GM18499 (cell line): ENCODE measurements at regions not wholly inside any gene's neighbourhood (a gene's known extent, or its start where the extent isn't known, plus 50 kb on each side); places are given as distances from the start of the nearest gene placed in this dataset.

Experiments used
- ATAC-seq: cut with Tn5 transposase; IDR thresholded peaks from one replicate; pipeline ENCODE4 v1.9.1; 2021; ENCODE audit warnings: moderate number of reproducible peaks; ENCODE audit not compliant: insufficient read depth, unreplicated experiment

DNA sequence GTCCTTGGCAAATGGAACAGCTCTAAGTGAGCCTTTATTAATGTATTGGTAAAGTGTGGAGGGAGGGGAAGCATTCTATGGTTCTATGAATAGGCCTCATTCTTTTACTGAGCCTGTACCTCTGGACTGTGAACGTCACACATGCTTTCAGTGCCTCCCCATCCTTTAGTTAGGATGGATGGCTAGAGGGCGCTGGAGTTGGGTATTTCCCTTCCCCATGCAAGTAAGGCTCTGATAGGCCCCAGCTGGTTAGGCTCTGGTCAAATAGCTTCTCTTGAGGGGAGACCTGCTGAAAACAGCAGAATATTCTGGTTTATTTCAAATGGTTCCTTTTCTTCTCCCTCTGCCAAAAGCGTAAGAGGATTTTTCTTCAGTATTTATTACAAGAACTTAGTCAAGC, 860.9 kb upstream of the MDGA2 start:
- ATAC-seq, result no peak

DNA sequence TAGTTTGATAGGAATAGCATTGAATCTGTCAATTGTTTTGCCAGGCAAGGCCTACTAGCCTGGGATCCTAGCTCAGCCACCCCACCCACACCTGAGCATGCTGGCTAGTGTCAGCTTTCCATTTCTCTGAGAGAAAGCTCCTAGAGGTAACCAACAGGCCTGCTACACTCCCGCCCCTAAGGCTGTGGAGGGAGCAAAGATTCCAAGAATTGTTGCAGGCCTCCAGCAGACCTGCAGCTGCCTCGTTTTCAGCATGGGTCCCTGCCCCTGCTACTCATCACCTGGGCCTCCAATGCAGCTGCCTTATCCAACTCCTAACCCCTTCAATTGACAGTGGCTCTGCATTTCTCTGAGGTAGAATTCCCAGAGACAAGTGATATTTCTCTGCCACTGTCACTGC, 852.4 kb upstream of the MDGA2 start:
- no peak for ATAC-seq

DNA sequence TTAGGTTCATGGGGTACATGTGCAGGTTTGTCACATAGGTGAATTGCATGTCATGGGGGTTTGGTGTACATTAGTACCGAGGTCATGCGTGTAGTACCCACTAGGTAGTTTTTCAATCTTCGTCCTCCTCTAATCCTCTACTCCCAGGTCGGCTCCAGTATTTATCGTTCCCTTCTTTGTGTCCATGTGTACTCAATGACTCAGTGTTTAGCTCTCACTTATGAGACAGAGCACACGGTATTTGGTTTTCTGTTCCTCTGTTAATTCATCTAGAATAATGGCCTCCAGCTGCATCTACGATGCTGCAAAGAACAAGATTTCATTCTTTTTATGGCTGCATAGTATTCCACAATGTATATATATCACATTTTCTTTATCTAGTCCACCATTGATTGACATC, 850.9 kb upstream of the MDGA2 start:
- no peak for ATAC-seq

DNA sequence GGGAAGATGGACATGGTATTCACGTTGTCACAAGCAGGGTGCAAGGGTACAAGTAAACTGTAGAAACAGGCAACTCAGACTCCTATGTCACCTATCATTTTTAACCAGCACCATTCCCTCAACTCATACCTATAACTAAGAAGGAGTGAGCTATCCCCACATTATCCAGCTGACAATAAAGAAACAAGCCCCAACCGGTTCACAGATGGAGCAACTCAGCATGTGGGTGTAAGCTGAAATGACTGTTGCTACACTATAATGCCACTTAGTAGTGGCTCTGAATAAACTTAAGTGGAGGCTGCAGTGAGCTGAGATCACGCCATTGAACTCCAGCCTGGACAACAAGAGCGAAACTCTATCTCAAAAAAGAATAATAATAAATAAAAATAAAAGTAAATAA, 829.5 kb upstream of the MDGA2 start:
- no peak for ATAC-seq

DNA sequence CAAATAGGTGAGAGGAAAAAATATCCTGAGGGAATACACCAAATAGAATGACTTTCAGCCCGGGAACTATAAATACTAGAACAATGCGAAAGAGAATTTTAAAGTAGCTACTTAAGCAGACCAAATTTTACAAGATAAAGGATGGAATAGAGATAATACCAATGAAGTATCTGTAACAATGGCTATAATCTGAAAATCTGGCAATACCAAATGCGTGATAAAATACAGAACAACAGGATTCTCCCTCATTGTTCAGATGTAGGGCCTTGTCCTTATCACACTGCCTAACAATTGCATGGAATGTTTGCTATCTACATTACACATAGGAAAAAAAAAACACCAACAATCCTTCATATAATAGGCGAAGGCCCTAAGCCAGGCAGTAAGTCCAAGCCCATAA, 815.4 kb upstream of the MDGA2 start:
- ATAC-seq, result no peak

DNA sequence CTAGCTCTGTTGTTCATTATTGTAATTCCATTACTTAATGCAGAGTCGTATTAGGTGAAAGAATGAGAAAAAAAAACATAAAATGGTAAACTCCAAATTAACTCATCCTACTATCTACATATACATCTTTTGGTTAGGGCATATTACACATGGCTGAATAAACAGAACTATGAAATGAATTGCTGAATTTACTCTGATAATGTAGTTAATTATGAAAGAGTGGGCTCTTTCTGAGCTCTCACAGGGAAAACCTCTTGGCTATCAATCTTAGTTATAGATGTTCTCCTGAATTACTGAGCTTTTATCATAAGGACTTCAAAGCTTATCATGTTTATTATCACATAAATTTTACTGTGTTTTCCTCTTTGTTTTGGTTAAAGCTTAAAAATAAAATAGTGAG, 798.5 kb upstream of the MDGA2 start:
- ATAC-seq, result no peak

DNA sequence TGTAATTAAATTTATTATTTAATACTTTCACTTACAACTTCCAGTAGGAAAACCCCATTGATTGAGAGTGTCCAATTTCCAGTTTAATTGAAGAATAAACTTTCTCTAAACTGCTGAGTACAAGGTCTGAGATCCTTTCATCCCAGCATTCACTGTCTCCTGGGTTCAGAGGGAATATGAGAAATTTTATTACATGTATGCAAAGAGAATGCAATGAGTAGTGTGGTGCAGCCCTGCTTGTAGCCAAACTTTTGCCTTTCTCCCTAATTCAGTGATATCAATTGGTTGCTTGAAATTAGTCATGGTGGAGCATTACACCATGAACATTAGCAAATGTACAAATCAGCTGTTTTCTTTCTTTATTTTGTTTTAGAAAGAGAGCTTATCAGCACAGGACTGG, 780.6 kb upstream of the MDGA2 start:
- ATAC-seq, result no peak

DNA sequence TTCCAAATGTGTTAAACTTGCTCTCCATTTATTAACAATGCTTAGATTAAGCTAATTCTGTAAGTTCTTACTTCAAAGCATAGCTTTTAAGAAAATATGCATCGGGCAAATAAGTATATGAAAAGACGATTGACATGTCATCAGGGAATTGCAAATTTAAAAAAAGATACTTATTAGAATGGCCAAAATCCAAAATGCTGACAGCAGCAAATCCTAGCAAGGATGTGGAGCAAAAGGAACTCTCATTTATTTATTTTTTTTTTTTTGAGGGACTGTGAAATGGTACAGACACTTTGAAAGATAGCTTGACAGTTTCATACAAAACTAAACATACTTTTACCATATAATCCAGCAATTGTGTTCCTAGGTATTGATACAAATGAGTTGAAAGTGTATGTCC, 779.5 kb upstream of the MDGA2 start:
- no peak for ATAC-seq

DNA sequence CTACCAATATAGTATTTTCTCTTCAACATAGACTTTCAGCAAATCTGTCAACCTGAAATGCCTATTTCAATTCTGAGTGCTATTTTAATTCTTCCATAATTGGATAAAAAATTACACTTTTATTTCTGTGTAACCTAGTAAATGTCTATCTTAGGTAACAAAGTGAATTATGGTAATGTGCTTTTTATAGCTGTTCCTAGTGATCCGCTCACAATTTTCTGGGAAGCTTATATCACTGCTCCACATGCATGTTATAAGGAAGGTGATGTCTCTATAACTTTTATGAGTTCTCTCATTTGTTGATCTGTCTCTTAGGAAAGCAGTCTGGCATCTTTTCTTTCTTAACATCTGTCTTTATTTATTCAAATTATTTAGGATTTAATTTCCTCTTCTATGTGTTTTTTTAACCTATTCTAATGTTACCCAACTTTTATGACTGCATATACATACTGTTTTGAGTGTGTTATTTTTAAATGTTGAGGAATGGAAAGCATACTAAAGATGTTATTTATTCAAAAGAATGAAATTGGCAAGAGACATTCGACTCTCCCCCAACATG, 777.1 kb upstream of the MDGA2 start:
- ATAC-seq, result no peak

DNA sequence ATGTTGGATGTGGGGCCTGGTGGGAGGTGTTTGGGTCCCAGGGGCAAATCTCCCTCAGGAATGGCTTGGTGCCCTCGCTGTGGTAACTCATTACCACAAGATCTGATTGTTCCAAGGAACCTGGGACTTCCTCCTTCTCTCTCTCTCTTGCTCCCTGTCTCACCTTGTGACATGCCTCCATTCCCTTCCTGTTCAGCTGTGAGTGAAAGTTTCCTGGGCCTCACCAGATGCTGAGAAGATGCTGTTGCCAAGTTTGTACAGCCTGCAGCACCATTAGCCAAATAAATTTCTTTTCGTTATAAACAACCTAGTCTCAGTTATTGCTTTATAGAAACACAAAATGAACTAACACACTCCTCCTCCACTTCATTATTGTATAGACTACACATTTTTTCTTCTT, 759.8 kb upstream of the MDGA2 start:
- no peak for ATAC-seq

DNA sequence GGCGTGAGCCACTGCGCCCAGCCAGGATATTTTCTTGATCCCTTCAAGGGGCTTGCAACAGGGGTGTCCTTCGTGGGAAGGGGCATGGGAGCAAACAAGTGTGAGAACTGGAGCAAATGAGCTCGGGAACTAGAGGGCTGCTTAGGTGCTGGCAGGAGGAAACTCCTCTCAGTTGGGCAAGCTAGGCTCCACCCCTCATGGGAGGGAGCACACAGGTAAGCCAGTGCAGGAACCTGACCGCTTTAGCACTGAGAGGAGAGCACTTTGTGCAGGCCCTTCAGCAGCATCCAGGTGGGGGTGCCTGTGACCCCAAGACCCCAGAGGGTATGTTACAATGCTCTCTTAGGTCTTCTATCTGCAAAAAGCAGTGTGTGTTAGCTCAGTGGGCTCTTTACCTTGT, 755.4 kb upstream of the MDGA2 start:
- no peak for ATAC-seq

DNA sequence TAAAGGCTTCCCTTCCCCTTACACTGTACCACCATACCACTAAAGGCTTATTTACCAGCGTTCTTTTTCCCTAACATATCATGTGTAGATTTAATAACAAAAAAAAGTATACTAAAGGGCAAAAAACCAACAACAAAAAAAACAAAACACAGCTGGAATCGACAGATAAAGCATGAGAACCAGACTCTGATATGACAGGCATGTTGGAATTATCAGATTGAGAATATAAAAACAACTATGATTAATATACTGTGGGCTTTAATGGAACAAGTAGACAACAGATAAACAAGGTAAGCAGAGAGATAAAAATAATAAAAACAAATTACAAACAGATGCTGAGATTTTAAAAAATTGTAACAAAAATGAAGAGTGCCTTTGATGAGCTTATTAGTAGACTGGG, 754.1 kb upstream of the MDGA2 start:
- no peak for ATAC-seq

DNA sequence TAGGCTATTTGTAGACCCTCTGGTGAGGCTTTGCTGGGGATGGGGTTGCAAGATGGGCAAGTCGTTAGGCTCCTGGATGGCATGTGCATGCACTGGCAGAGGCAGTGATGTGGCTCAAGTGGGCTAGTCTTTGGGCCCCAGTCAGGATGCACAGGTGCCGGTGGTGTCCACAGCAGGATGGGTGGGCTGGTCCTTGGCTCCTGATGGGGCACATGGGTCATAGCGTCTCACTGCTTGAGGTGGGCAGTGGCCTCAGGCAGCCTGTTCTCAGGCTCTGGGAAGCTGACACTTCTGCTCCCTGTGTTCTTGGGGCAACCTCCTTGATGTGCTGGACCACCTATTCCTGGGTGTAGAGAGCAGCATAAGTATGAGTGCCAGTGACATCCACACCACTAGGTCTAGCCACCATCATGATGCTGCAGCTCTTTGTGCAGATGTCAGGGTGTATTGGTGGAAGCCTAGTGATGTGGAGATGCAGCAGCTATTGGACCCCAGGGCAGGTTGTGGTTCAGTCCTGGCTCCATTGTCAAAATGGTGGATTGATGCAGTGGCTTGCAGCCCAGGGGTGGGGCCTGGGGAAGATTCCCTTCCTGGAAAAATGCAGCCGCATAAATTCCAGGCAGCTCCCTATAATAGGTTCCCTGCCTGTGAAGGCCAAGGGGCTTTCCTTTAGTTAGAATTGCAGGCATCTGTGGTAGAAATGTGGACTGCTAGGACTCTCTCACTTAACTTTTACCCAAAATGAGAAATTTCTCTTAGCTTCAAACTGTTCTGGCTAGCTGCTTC, 742.5 kb upstream of the MDGA2 start:
- no peak for ATAC-seq

DNA sequence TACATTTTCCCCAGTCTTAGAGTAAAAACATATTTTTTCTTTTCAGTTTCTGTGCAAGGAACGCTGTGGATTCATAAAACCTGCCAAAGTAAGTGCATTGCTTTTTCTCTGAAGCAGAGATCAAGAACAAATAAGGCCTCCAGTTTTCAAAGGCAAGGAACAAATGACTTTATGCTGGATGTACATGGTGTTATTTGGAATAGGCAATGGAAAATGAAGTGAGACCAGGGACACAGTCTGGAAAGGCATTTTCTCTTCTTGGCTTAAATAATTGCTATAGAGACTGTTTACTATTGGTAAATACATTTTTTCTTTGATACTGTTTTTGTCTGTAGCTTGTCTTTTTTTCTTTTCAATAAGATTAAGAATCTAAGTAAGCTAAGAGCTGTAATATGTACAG, 725.9 kb upstream of the MDGA2 start:
- ATAC-seq, result no peak

DNA sequence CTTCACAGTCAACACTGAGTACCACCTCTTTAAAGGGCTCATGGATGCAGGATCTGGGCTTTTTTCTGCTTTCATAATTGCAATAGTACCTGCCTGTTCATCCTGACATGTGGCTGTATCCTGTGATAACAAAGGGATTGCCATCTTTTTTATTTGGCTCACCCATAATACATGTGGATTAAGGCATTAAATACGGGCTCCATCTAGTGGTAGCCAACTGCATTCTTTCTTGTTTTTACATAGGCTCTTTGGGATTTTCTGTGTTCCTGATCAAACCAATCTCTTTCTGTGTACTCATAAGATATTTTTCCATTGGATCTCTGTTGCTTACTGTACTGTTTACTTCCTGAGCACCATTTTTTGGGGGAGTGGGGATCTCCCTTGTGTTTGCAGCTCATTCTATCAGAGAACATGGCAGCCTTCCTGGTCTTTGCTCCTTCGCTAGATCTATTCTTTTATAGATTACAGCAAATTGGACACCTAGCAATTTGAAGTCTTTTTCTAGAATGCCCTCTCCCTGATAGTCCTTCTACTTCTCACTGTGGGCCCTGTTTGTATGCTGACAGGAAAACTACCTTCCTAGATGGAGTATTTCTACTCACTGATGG, 723.4 kb upstream of the MDGA2 start:
- no peak for ATAC-seq

DNA sequence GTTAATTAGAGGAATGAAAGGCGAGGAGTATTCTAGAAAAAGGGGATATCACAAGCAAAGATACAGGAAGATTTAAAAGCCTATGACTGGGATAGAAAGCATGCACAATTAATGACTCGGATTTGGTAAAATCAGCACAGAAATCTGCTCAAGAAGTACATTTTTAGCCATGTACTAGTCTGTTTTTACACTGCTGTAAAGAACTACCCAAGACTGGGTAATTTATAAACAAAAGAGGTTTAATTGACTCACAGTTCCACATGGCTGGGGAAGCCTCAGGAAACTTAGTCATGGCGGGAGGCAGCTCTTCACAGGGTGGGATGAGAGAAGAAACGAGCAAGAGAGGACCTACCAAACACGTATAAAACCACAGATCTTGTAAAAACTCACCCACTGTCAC, 716.3 kb upstream of the MDGA2 start:
- ATAC-seq, result no peak

DNA sequence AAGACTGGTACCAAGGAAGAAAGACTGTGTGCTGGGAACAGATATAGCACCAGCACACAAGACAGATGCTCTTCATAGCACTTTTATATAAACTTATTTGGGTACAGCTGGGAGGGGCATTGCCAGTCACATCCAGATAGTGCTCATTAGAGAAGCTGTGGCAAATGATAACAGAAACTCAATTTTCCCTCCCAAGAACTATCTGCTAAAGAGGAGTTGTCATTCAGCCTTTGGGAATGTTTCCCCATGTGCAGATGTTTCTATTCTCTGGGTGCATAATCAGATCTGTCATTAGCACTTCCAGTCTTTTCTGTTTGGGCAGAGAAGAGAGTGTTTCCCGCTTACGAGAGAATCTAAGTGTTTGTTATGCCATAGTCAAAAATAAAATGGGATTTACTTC, 714.9 kb upstream of the MDGA2 start:
- no peak for ATAC-seq

DNA sequence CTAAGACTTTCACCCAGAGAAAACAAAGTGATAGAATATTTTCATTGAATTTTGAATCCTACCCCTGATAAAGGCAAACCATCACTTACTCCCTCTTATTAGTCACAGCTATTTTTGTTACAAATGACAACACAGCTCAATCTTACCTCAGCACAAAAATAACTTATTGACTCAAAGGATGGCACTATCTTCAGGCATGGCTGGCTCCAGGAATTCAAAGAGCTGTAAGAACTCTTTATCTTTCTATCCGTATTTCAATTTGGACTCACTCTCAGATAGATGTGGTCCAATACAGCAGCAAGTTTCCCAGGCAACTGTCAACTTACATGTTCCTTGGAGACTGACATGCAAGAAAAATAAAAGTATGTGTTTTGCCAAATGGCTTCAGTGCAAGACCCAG, 709.4 kb upstream of the MDGA2 start:
- no peak for ATAC-seq

DNA sequence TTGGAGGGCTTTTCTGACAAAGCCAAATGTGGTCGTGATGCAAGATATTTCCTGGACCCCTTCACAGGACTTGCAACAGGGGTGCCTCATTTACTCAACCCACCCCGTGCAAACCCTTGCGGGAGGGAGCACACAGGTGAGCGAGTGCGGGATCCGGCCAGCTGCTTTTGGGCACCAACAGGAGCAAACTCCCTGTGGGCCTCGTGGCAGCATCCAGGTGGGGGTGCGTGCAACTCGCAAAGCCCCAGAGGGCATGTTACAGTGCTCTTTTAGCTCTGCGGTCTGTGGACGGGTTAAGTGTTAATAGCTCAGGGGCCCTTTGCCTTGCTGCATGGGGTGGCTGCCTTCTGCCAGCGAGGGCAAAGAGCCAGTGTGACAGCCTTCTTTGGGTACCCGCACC, 707.6 kb upstream of the MDGA2 start:
- no peak for ATAC-seq

DNA sequence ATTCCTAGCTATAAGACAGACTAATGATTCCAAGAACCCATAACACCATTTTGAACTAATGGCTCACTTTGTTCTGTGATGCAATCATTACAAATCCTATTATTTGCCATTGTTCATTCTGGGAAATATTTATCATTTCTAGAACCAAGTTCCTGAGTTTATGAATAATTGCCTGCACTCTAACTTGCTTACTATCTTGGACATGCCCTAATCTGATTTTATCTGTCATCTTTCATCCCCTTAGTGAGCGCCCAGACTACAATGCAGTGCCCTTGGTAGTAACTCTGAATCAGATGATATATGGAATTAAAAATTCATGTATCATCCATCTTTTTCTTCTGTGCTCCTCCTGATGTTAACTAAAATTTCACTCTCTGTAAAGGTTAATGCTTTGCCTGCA, 703.1 kb upstream of the MDGA2 start:
- ATAC-seq, result no peak

DNA sequence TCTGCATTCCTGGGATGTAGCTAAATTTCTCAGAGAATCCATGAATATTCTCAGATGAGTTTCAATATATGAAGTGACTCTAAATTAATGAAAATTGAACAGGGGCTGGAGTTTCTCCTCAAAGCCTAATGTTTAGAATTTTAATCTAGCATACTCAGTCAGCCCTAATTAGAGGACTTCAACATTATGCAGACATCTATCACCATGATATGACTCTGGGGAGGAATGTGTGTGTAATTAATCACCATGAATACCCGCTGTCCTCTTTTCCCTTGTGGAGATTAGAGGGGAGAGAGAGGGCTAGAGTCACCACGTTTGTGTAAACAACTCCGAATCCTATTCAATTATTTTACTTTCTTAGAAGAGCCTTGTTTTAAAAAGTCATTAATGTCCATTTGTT, 698.6 kb upstream of the MDGA2 start:
- ATAC-seq, result no peak

DNA sequence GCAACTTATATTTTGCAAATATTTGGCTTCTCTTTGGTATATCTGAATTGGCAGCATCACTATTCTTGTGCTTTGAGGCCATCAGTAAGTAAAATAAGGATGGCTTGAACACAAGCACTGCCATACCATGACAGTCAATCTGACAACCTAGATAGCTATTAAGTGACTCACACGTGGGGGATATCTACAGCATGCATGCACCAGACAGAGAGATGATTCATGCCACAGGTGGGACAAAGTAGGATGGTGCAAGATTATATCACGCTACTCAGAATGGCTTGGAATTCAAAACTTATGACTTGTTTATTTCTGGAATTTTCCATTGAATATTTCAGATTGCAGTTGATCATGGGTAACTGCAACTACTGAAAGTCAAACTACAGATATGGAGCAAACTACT, 675.6 kb upstream of the MDGA2 start:
- ATAC-seq, result no peak
